OCI-LY7 (cell line): ENCODE measurements at regions not wholly inside any gene's neighbourhood (a gene's known extent, or its start where the extent isn't known, plus 50 kb on each side); places are given as distances from the start of the nearest gene placed in this dataset.

ENCODE experiments used
- CTCF ChIP-seq: fragments of 200-600 bp; sonication (generic); conservative IDR thresholded peaks from 2 replicates; pipeline ENCODE4 v1.5.1; 2014; ENCODE audit warnings: mild to moderate bottlenecking, antibody characterized with exemption, low read length, moderate library complexity, mixed read lengths
- EZH2phosphoT487 ChIP-seq: fragments of 200-600 bp; sonication (generic); IDR thresholded peaks from 2 replicates; pipeline ENCODE4 v1.6.1; 2018; ENCODE audit warnings: low read depth, borderline replicate concordance, mild to moderate bottlenecking, mixed run types, antibody characterized with exemption, low read length, moderate library complexity, mixed read lengths

DNA sequence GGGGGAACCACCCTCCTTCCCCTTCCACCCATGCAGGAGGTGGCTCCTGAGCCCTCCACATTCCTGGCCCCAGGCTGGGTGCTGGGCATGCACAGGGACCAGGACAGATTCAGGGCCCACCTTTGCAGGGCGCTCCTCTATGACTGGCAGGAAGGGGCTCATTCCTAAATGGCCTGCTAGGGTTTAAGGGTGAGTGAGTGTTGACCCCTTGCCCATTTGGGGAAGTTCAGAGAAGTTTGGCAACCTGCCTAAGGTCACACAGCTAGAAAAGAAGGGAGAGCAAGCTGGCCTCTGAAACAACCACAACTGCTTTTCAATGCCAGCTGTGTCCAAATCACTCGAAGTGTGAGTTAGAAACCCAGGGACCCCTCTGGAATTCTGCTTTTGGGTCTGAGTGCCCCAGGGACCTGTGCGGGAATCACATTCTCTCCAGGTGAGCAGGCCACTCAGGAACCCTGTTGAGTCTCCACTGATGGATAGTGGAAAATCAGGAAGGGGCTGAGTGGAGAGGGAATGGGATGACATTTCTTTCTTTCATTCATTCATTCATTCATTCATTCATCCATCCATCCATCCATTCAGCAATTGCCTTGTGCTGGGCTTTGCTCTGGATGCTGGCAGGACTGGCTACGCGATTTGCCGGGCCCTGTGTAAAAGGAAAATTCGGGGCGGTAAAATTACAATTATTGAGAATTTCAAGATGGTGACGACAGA is 191.9 kb downstream of the C9orf50 start:
- TF ChIP-seq CTCF = no peak
- no peak for TF ChIP-seq EZH2phosphoT487
